MM.1S (cell line): ENCODE measurements at regions not wholly inside any gene's neighbourhood (a gene's known extent, or its start where the extent isn't known, plus 50 kb on each side); places are given as distances from the start of the nearest gene placed in this dataset.

Experiments used
- DNase-seq: peaks from one replicate; pipeline ENCODE4 v3.0.0-alpha.2; 2015
- H2AFZ ChIP-seq: fragments of 300-600 bp; sonication (generic); 2 replicates; pipeline ENCODE4 v1.6.0; 2016; ENCODE audit warnings: antibody characterized with exemption, low read length
- H3F3A ChIP-seq: fragments of 300-600 bp; sonication (generic); 2 replicates; pipeline ENCODE4 v1.6.1; 2016; ENCODE audit warnings: mild to moderate bottlenecking, antibody characterized with exemption, low read length, moderate library complexity, mixed read lengths; ENCODE audit not compliant: insufficient read depth
- H3K27ac ChIP-seq: fragments of 300-600 bp; sonication (generic); 2 replicates; pipeline ENCODE4 v1.5.1; 2016; ENCODE audit warnings: mild to moderate bottlenecking, low read length
- H3K27me3 ChIP-seq: fragments of 300-600 bp; sonication (generic); replicated peaks from 2 replicates; pipeline ENCODE4 v1.6.0; 2016; ENCODE audit warnings: low read length; ENCODE audit not compliant: insufficient read depth
- H3K36me3 ChIP-seq: fragments of 300-600 bp; sonication (generic); replicated peaks from 2 replicates; pipeline ENCODE4 v1.6.1; 2016; ENCODE audit warnings: mild to moderate bottlenecking, low read length, mixed read lengths; ENCODE audit not compliant: insufficient read depth
- H3K4me1 ChIP-seq: fragments of 300-600 bp; sonication (generic); 2 replicates; pipeline ENCODE4 v1.6.1; 2016; ENCODE audit warnings: low read length, mixed read lengths
- H3K4me2 ChIP-seq: fragments of 300-600 bp; sonication (generic); 2 replicates; pipeline ENCODE4 v1.6.0; 2016; ENCODE audit warnings: low read depth, low read length
- H3K4me3 ChIP-seq: fragments of 300-600 bp; sonication (generic); 2 replicates; pipeline ENCODE4 v1.5.1; 2016; ENCODE audit warnings: low read length, mixed read lengths
- H3K79me2 ChIP-seq: fragments of 300-600 bp; sonication (generic); 2 replicates; pipeline ENCODE4 v1.6.1; 2016; ENCODE audit warnings: mixed run types, low read length, mixed read lengths
- H3K9ac ChIP-seq: fragments of 300-600 bp; sonication (generic); 2 replicates; pipeline ENCODE4 v1.6.1; 2016; ENCODE audit warnings: low read length, mixed read lengths
- H3K9me2 ChIP-seq: fragments of 300-600 bp; sonication (generic); replicated peaks from 2 replicates; pipeline ENCODE4 v1.6.1; 2016; ENCODE audit warnings: mild to moderate bottlenecking, low read length, mixed read lengths; ENCODE audit not compliant: insufficient read depth
- H3K9me3 ChIP-seq: fragments of 300-600 bp; sonication (generic); replicated peaks from 2 replicates; pipeline ENCODE4 v1.6.1; 2016; ENCODE audit warnings: mild to moderate bottlenecking, low read length, mixed read lengths; ENCODE audit not compliant: insufficient read depth
- H4K20me1 ChIP-seq: fragments of 300-600 bp; sonication (generic); 2 replicates; pipeline ENCODE4 v1.6.1; 2016; ENCODE audit warnings: mild to moderate bottlenecking, low read length, moderate library complexity, mixed read lengths; ENCODE audit not compliant: insufficient read depth
- CTCF ChIP-seq: fragments of 300-600 bp; sonication (generic); IDR thresholded peaks from 2 replicates; pipeline ENCODE4 v1.5.1; 2016; ENCODE audit warnings: antibody characterized with exemption, low read length, mixed read lengths
- EZH2 ChIP-seq: fragments of 300-600 bp; sonication (generic); optimal IDR thresholded peaks from 2 replicates; pipeline ENCODE3; 2017; ENCODE audit warnings: low read depth, mild to moderate bottlenecking, antibody characterized with exemption, low read length, mixed read lengths
- EZH2phosphoT487 ChIP-seq: fragments of 300-600 bp; sonication (generic); IDR thresholded peaks from 2 replicates; pipeline ENCODE4 v1.6.1; 2018; ENCODE audit warnings: antibody characterized with exemption, low read length

- H3K36me3 ChIP-seq, result no peaks in the 10 kb centered on the region
- H3F3A ChIP-seq, result no peaks in the 10 kb centered on the region
- no peak for DNase-seq
- H3K9ac ChIP-seq, result no peak overlapping the region
- H3K4me2 ChIP-seq, result no peak overlapping the region
- H2AFZ ChIP-seq, result no peak overlapping the region
- H3K27me3 ChIP-seq, result no peaks in the 10 kb centered on the region
- H3K9me3 ChIP-seq, result no peaks in the 10 kb centered on the region
- no peak overlapping the region for H3K27ac ChIP-seq
- H3K79me2 ChIP-seq, result no peaks in the 10 kb centered on the region
- no peaks in the 10 kb centered on the region for H4K20me1 ChIP-seq
- no peak overlapping the region for H3K4me3 ChIP-seq
- no peaks in the 10 kb centered on the region for H3K9me2 ChIP-seq
- no peaks in the 10 kb centered on the region for H3K4me1 ChIP-seq
- no peak for TF ChIP-seq EZH2phosphoT487
- no peak for TF ChIP-seq CTCF
These were observed 409.4 kb upstream of the CTNND2 start for GRCh38 chr5:12313602-12314001.

- Histone ChIP-seq H3K4me1 (no peaks in the 10 kb centered on the region), H3K79me2 (no peaks in the 10 kb centered on the region), H4K20me1 (no peaks in the 10 kb centered on the region), H3K9me2 (no peaks in the 10 kb centered on the region), H3K36me3 (no peaks in the 10 kb centered on the region), H3F3A (no peaks in the 10 kb centered on the region), H3K9ac (no peak overlapping the region), H3K4me2 (no peak overlapping the region), H3K27me3 (no peaks in the 10 kb centered on the region), H3K4me3 (no peak overlapping the region), H3K9me3 (no peaks in the 10 kb centered on the region), H2AFZ (no peak overlapping the region), H3K27ac (no peak overlapping the region)
- DNase-seq, result no peak
- TF ChIP-seq CTCF (no peak), EZH2phosphoT487 (no peak), EZH2 (no peak)
These were observed 408.1 kb upstream of the CTNND2 start for GRCh38 chr5:12312343-12312742.

GRCh38 chr5:12294151-12294550 is 389.9 kb upstream of the CTNND2 start:
- no peaks in the 10 kb centered on the region for H3K9me3 ChIP-seq
- H3K27ac ChIP-seq, result no peak overlapping the region
- no peak overlapping the region for H2AFZ ChIP-seq
- no peaks in the 10 kb centered on the region for H4K20me1 ChIP-seq
- no peak overlapping the region for H3K4me2 ChIP-seq
- no peaks in the 10 kb centered on the region for H3K9me2 ChIP-seq
- H3K4me1 ChIP-seq, result no peaks in the 10 kb centered on the region
- H3K79me2 ChIP-seq, result no peaks in the 10 kb centered on the region
- no peak overlapping the region for H3K9ac ChIP-seq
- H3K4me3 ChIP-seq, result no peak overlapping the region
- H3F3A ChIP-seq, result no peaks in the 10 kb centered on the region
- no peaks in the 10 kb centered on the region for H3K36me3 ChIP-seq
- H3K27me3 ChIP-seq, result no peaks in the 10 kb centered on the region
- DNase-seq, result no peak
- TF ChIP-seq EZH2phosphoT487 (no peak), EZH2 (no peak), CTCF (no peak)
